HS-5 (cell line): ENCODE measurements at regions not wholly inside any gene's neighbourhood (a gene's known extent, or its start where the extent isn't known, plus 50 kb on each side); places are given as distances from the start of the nearest gene placed in this dataset.

ENCODE experiments used
- DNase-seq: peaks from one replicate; pipeline ENCODE4 v3.0.0-alpha.2; 2012; ENCODE audit warnings: low read depth

GRCh38 chr14:62015243-62015642 lies 253.0 kb downstream of the SNAPC1 start:
- no peak for DNase-seq

- peak; percentile 2 for DNase-seq
Measured at GRCh38 chr14:62015945-62016344, 253.7 kb downstream of the SNAPC1 start.

- DNase-seq: no peak
Measured at GRCh38 chr14:62017651-62018230, 255.5 kb downstream of the SNAPC1 start.

- no peak for DNase-seq
Measured at GRCh38 chr14:62018606-62019005, 256.4 kb downstream of the SNAPC1 start.

GRCh38 chr14:62027958-62028357 lies 265.7 kb downstream of the SNAPC1 start:
- DNase-seq: no peak

GRCh38 chr14:62029569-62029924 lies 267.3 kb downstream of the SNAPC1 start:
- no peak for DNase-seq

- DNase-seq: no peak
Measured at GRCh38 chr14:62030387-62030786, 268.2 kb downstream of the SNAPC1 start.

GRCh38 chr14:62031504-62031903 lies 269.3 kb downstream of the SNAPC1 start:
- DNase-seq: no peak

GRCh38 chr14:62053188-62053587 lies 291.0 kb downstream of the SNAPC1 start:
- no peak for DNase-seq

- DNase-seq: no peak
Measured at GRCh38 chr14:62056789-62057188, 294.6 kb downstream of the SNAPC1 start.

GRCh38 chr14:62062645-62063044 lies 300.4 kb downstream of the SNAPC1 start:
- DNase-seq: no peak

- DNase-seq: no peak
Measured at GRCh38 chr14:62064751-62065323, 302.6 kb downstream of the SNAPC1 start.

- no peak for DNase-seq
Measured at GRCh38 chr14:62066304-62066703, 304.1 kb downstream of the SNAPC1 start.

GRCh38 chr14:62071039-62071438 lies 308.8 kb downstream of the SNAPC1 start:
- no peak for DNase-seq

GRCh38 chr14:62076368-62076767 lies 314.1 kb downstream of the SNAPC1 start:
- no peak for DNase-seq

GRCh38 chr14:62076825-62077605 lies 314.8 kb downstream of the SNAPC1 start:
- no peak for DNase-seq

GRCh38 chr14:62077676-62078261 lies 315.5 kb downstream of the SNAPC1 start:
- no peak for DNase-seq

GRCh38 chr14:62079038-62079437 lies 316.8 kb downstream of the SNAPC1 start:
- no peak for DNase-seq

- DNase-seq: no peak
Measured at GRCh38 chr14:62081012-62081612, 318.9 kb downstream of the SNAPC1 start.

GRCh38 chr14:62081951-62082350 lies 319.7 kb downstream of the SNAPC1 start:
- DNase-seq: no peak

GRCh38 chr14:62082779-62083178 lies 320.6 kb downstream of the SNAPC1 start:
- DNase-seq: no peak

GRCh38 chr14:62084020-62084419 lies 321.8 kb downstream of the SNAPC1 start:
- no peak for DNase-seq

GRCh38 chr14:62087191-62087590 lies 325.0 kb downstream of the SNAPC1 start:
- no peak for DNase-seq
